ENCODE measurements at regions not wholly inside any gene's neighbourhood (a gene's known extent, or its start where the extent isn't known, plus 50 kb on each side); places are given as distances from the start of the nearest gene placed in this dataset.

DNA sequence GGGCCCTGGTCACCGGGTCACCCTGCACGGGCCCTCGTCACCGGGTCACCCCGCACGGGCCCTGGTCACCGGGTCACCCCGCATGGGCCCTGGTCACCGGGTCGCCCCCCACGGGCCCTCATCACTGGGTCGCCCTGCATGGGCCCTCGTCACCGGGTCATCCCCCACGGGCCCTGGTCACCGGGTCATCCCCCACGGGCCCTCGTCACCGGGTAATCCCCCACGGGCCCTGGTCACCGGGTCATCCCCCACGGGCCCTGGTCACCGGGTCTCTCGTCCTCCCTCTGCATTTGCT is 77.6 kb downstream of the RIPK4 start:
- no peak for DNase-seq

DNA sequence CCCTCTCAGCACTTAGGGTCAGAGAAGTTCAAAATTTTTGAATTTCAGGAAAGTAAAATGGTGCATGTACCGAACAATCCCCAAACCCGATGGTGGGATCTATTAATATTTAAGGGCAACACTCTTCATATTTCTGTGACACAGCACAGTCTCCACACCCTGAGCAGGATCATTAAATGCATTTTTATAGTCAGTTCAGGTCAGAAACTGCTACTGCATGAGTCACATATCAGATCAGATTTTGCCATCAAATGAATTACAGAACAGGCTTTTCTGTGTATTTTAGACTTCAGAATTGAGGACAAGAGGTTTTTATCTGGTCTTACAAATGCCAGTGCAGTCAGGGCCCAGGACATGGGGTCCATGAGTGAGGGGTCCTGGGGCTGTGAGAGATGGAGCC is 79.2 kb downstream of the RIPK4 start:
- no peak for DNase-seq

DNA sequence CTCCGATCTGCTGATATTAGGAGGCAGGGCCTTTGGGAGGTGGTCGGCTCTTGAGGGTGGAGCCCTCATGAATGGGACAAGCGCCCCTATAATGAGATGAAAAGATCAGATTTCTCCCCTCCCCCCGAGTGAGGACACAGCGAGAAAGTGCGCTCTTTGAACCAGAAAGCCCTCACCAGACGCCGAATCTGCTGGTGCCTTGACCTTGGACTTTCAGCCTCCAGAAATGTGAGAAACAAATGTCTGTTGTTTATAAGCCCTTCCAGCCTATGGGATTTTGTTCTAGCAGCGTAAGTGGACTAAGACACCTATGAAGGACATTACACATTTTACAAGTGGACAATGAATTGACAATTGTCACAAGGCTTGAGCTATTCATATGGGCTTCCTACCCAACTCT is 80.2 kb downstream of the RIPK4 start:
- DNase-seq = no peak

DNA sequence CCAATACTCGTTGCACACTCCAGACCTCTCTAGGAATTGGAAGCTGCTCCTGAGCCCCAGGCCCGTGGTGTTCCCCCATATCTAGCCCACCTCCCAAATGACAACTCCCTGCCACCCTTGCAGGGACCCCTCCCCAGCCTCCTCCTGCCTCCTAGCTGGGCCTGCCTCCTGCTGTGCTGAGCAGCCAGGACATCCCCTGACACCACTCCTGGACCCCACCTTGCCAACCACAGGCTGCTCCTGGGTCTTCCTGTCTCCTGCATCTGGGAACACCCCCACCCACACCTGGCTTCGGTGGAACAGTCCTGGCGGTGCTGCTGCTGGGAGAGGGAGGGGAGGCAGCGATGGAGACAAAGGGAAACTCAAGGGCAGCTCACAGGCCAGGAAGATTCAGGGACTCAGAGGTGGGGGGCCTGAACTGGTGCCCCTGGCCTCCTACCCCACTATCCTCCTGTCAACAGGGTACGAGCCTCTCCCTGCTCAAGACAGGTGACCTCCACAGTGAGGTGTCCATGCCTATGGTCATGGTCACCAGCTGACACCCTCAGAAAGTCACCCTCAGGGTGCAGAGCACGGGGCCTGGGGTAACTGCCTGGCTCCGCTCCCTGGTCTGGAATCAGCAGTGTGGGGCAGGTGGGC is 81.2 kb downstream of the RIPK4 start:
- DNase-seq = no peak

DNA sequence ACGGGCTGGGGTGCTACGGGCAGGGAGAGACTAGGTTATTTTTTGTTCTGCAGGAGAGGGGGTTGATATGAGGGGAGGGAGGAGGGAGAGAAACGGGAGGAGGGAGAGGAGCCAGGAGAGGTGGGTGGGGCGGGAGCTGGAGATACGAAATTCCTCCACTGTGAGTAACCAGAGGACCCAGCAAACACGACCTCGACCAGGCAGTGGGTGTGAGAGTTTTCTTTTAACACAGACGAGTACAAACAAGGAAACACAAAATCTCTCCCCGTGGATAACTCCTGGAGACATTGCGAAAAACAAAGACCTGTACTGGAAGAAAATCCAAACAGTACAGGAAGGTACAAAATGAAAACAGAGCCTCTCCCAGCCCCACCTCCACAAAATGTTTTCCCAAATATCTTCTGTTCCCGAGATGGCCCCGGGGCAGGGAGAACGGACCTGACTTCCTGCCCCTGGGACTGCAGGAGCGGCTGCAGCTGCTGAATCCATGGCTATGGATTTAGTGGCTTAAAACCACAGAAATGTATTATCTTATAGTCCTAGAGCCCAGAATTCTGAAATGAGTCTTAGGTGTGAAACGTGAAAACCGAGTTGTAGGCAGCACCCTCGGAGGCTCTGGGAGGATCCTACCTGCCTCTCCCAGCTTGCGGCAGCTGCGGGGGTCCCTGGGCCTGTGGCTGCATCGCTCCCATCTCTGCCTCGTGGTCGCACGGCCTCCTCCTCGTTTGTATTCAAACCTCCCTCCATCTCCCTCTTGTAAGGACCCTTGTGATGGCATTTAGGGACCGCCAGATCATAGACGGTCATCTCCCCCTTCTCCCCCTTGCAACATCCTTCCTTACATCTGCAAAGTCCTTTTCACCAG is 82.2 kb downstream of the RIPK4 start:
- DNase-seq = no peak

DNA sequence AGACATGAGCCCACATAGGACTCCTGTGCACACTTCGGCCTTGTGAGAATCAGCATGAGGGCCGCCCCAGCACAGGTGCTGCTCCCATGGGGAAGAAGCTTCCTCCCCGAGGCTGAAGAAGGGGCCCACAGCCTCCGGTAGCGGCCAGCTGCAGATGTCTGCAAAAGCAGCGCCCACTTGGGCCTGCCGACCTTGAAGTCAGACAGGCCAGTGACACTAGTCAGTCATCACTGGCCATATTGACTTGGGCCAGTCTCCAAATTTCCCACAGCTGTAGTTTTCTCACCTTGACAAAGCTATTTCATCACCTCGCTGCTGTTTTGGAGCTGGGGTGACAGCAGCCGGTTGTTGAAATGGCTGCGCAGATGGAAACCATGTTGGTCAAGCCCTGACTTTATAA is 83.0 kb downstream of the RIPK4 start:
- no peak for DNase-seq

- DNase-seq = no peak
Observed at GRCh38 chr21:41682719-41683179, 84.1 kb downstream of the RIPK4 start.

DNA sequence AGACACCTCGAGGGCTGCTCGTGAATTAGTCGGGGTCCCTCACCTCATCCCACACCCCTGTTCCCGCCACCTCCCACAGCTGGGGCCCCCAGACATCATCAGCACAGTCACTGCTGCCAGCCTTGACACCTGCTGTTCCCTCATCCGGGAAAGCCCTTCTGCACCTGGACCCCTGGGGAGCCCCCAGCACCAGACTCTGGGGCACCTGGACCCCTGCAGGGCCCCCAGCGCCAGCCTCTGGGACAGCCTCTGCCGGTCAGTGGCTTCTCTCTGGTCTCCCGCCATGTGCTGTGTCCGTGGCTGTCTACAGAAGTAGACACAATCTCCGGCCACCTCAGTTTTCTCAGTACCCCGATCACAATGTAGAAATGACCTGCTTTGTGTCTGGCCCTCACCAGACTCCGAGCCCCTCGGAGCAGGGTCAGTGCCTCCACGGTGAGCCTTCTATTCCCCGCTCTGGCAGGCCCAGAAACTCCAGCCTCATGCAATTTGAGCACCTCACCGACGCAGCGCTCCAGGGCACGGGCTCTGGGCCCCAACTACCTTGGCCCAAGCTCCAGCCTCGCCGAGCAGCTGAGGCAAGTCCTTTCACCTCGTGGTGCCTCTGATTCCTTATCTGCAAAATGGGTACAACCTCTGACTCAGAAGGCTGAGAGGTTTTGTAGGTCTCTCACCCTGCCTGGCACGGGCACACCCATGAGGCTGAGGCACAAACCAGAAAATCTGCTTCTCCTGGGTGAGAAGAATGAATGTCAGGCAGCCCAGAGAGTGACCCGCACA is 84.7 kb downstream of the RIPK4 start:
- DNase-seq = no peak

DNA sequence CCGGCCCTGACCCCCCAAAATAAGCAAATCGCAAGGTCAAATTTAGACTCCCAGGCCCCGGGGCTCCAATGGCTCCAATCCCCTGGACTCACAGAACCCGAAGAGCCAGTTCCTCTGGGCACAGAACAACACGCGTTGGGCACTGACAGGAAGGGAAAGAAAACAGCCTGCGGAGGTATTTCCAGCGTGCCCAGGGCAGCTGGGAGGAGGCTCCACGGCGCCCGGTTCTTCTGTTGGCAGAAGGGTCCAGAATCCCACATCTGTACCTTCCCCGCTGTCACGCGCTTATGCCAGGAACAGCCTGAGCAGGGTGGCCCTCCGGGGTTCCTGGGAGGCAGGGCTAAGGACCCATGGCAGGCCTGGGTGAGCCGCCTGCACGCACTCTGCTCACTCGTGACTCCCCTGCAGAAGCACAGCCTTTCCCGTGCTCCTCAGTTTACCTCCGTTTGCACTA is 85.5 kb downstream of the RIPK4 start:
- DNase-seq = no peak

DNA sequence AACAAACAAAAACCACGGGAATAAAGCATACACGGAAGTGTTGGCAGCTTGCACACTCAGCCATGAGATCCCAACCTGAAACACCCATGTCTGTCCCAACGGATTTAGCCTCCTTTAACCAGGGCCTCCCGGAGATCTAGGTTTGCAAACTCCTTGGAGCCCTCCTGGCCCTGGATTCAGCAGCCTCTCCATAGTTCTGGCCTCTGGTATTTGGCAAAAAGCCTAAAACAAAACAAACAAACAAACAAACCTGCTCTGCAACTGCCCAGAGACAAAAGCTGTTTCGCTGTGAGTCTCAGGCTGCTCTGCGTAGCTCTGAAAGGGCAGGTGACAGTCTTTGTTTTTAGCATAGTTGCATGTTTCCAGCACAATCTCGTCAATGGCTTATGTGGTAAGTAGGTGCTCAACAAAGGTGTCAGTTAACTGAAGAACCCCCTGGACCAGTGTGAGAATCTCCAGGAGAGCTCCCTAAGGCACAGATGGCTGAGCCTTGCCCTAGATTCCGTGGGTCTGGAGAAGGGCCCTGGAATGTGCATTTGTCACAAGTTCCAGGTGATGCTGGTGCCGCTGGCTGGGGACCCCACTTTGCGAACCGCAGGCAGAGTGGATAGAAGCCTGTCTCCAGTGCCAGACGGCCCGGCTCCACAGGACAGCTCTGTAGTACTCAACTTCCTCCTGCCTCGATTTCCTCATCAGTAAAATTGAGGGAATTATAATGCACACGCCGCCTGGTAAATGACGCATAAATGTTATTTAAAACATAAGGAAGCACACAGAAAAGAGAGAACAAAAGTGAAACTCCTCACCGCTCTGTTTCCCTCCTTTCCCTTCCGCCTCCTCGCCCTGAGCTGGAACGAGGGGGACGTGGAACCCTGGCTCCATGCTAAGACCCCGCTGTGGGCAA is 86.2 kb downstream of the RIPK4 start:
- DNase-seq = no peak

GRCh38 chr21:41678924-41679318 is 87.9 kb downstream of the RIPK4 start:
- peak; percentile 94 for DNase-seq

DNA sequence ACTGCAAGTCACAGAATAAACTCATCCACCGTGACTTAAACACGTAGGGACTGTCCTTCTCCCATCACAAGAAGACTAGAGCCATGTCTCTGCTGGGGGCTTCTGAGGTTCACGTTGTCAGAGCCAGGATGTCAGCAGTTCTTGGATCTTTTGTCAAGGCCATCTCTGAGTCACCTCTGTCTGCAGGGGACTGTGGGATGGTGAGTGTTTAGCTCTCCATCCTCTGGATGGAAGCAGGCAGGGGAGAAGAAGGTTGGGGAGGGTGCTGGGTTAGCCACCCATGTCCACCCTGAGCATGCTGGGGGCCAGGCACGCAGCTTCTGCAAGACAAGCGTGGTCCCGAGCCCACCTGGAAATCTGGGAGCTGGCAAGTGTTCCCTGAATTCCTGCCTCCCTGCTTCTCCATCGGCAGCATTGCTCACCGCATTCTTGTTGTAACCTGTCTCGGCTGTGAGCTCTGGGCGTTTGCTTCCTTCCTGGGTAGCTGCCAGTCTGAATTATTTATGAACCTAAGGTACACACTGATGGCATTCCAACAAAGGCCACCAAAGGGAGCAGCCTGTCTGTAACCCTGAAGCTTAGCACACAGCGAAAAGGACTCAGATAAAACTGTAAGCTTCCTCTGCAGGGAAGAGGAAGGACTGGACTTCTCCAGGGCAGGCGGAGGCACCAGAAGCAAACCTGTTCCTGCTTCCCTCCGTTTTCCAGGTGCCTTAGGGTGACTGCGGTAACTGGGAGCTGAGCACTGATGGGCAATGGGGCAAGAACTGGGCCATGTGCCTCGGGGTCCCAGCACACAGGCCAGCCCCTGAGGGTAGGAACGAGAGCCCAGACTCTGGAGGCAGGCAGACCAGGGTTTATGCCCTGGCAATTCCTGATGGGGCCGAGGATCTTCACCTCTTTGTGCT is 88.6 kb downstream of the RIPK4 start:
- no peak for DNase-seq

- no peak for DNase-seq
Observed at GRCh38 chr21:41677671-41678015, 89.2 kb downstream of the RIPK4 start.

GRCh38 chr21:41676198-41676597 is 90.7 kb downstream of the RIPK4 start:
- no peak for DNase-seq

DNA sequence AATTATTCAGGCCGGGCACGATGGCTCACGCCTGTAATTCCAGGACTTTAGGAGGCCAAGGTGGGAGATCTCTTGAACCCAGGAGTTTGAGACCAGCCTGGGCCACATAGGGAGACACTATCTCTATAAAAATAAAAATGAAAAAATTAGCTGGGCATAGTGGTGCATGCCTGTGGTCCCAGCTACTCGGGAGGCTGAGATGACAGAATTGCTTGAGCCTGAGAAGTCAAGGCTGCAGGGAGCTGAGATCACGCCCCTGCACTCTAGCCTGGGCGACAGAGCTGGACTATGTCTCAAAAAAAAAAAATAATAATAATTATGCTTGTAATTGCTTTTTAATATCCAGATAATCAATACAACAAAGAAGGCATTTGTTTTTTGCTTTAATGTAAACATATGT is 91.3 kb downstream of the RIPK4 start:
- DNase-seq = no peak

DNA sequence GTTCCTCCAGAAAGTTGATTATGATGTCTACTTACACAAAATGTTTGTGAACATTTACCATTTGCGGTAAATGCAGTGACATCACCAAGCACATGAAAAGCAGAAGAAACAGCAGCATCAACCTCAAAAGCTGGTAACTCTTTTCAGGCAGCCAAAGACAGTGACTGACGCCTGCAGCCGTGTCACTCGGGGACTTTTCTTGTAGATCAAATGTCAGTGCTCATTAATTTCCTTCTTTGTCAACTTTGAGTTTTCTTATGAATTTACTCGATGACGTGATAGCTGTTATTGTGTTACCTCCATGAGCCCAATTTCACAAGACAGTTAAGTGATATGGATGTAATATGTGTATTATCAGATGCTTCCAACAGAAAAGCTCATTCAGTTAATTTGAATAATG is 92.5 kb downstream of the RIPK4 start:
- DNase-seq = no peak

GRCh38 chr21:41673596-41674335 is 93.1 kb downstream of the RIPK4 start:
- DNase-seq = no peak

DNA sequence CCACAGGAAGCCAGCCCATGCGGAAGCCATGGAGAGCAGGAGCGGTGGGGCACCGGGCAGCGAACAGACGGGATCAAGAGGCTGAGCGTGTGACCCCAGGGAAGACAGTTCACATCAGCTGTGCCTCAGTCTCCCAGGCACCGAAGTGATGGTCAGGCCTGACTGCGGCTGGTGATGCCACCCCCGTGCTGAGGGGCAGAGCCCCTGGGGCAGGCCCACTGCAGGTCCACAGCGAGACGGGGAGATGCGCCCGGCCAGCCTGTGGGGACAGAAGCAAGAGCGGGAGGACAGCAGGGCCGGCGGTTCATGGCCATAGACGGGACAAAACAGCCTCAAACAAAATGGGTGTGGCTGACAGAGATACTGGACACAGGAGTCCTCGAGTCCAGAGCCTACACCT is 93.8 kb downstream of the RIPK4 start:
- no peak for DNase-seq

DNA sequence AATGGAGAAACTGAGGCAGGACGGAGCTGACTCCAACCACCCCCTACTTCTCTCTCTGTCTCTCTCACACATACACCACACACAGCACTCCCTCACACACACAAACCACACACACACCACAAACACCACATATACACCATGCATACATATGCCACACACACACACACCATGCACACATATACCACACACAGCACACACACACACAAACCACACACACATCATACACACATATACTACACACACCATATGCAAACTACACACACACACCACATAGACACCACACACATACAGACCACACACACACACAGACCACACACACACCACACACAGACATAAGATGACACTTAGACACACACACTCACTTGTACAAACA is 94.3 kb downstream of the RIPK4 start:
- no peak for DNase-seq

GRCh38 chr21:41671859-41672542 is 94.9 kb downstream of the RIPK4 start:
- DNase-seq = no peak
